ENCODE measurements at regions not wholly inside any gene's neighbourhood (a gene's known extent, or its start where the extent isn't known, plus 50 kb on each side); places are given as distances from the start of the nearest gene placed in this dataset.

DNA sequence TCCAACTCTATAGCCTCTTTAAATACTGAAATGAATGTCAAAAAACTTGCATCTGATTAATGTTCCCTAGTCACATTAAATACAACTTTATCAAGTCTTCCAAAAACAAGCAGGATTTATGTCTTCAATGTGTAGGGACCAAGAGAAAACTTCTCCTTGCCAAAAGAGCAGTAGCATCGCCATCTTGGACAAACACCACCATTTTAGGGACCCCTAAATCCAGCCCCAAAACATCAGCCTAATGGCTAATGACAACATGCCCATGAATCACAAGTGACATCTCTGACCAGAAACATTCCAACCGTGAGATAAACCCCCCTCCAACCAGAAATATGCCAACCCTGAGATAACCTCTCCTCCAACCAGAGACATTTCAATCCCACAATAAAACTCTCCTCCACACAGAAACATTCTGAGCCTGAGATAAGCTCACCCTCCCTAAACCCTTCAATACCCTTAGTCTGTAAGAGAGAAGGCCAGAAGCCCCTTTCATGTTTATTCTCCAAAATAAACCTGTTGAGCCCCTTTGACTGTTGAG, 697.4 kb downstream of the TRAM1L1 start:
- H3K4me3 ChIP-seq (ENCODE audit: low read depth, low read length): no peak overlapping the region
- POLR2A ChIA-PET: no interaction called here
- no peaks in the 10 kb centered on the region for H3K4me1 ChIP-seq (ENCODE audit: control insufficient read depth, insufficient read depth, low read length)
- CTCF ChIA-PET: no interaction called here
- no peak for TF ChIP-seq ZNF19 (tag by site-specific recombination; IDR thresholded peaks at IDR 0.05; ENCODE audit: low read depth)
- no peak for TF ChIP-seq ZNF664 (tag by site-specific recombination; IDR thresholded peaks at IDR 0.05)
- TF ChIP-seq ZNF830 (tag by site-specific recombination; IDR thresholded peaks at IDR 0.05; ENCODE audit: low read depth): no peak
- TF ChIP-seq ZNF416 (tag by site-specific recombination; IDR thresholded peaks at IDR 0.05): no peak
- TF ChIP-seq ZNF404 (tag by site-specific recombination; IDR thresholded peaks at IDR 0.05): no peak
- no peak for TF ChIP-seq ZNF548 (tag by site-specific recombination; IDR thresholded peaks at IDR 0.05)
- no peak for TF ChIP-seq HOXC10 (CRISPR knock-in tag; IDR thresholded peaks at IDR 0.05)
- TF ChIP-seq ZSCAN30 (tag by site-specific recombination; IDR thresholded peaks at IDR 0.05): no peak
- no peak for TF ChIP-seq ZNF473 (tag by site-specific recombination; IDR thresholded peaks at IDR 0.05)
- no peak for TF ChIP-seq KLF7 (tag by site-specific recombination; IDR thresholded peaks at IDR 0.05; ENCODE audit: borderline replicate concordance)
- TF ChIP-seq OSR2 (tag by site-specific recombination; IDR thresholded peaks at IDR 0.05): no peak
- no peaks in the 10 kb centered on the region for H3K36me3 ChIP-seq (ENCODE audit: control insufficient read depth in 2 of 2, insufficient read depth in 1 of 2, low read length in 2 of 2)
- H3K9me3 ChIP-seq (ENCODE audit: control insufficient read depth, insufficient read depth, low read depth, low read length): no peaks in the 10 kb centered on the region
- H3K27ac ChIP-seq (ENCODE audit: extremely low read depth, low read depth, low read length): no peak overlapping the region

- no peaks in the 10 kb centered on the region for H3K9me3 ChIP-seq (ENCODE audit: control insufficient read depth, insufficient read depth, low read depth, low read length)
Measured at GRCh38 chr4:116386856-116387255, 698.5 kb downstream of the TRAM1L1 start.

GRCh38 chr4:116385583-116385982, 699.8 kb downstream of the TRAM1L1 start:
- H3K9me3 ChIP-seq (ENCODE audit: control insufficient read depth, insufficient read depth, low read depth, low read length): no peaks in the 10 kb centered on the region
- no peak overlapping the region for H3K4me3 ChIP-seq (ENCODE audit: low read depth, low read length)
- H3K36me3 ChIP-seq (ENCODE audit: control insufficient read depth in 2 of 2, insufficient read depth in 1 of 2, low read length in 2 of 2): no peaks in the 10 kb centered on the region
- no peak overlapping the region for H3K27ac ChIP-seq (ENCODE audit: extremely low read depth, low read depth, low read length)
- POLR2A ChIA-PET: no interaction called here
- H3K4me1 ChIP-seq (ENCODE audit: control insufficient read depth, insufficient read depth, low read length): no peaks in the 10 kb centered on the region
- CTCF ChIA-PET: no interaction called here
- TF ChIP-seq, protein P1, sequence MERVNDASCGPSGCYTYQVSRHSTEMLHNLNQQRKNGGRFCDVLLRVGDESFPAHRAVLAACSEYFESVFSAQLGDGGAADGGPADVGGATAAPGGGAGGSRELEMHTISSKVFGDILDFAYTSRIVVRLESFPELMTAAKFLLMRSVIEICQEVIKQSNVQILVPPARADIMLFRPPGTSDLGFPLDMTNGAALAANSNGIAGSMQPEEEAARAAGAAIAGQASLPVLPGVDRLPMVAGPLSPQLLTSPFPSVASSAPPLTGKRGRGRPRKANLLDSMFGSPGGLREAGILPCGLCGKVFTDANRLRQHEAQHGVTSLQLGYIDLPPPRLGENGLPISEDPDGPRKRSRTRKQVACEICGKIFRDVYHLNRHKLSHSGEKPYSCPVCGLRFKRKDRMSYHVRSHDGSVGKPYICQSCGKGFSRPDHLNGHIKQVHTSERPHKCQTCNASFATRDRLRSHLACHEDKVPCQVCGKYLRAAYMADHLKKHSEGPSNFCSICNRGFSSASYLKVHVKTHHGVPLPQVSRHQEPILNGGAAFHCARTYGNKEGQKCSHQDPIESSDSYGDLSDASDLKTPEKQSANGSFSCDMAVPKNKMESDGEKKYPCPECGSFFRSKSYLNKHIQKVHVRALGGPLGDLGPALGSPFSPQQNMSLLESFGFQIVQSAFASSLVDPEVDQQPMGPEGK (tag by site-specific recombination; IDR thresholded peaks at IDR 0.05): no peak
- TF ChIP-seq ZNF473 (tag by site-specific recombination; IDR thresholded peaks at IDR 0.05) (no peak), YY2 (tag by site-specific recombination; IDR thresholded peaks at IDR 0.05) (no peak), ZNF354C (tag by site-specific recombination; IDR thresholded peaks at IDR 0.05; ENCODE audit: borderline replicate concordance, low read depth) (no peak), GFI1B (tag by site-specific recombination; IDR thresholded peaks at IDR 0.05) (no peak), ZNF175 (tag by site-specific recombination; IDR thresholded peaks at IDR 0.05) (no peak), BCL11A (tag by site-specific recombination; IDR thresholded peaks at IDR 0.05; ENCODE audit: low read depth) (no peak)
- TF ChIP-seq, protein P2, sequence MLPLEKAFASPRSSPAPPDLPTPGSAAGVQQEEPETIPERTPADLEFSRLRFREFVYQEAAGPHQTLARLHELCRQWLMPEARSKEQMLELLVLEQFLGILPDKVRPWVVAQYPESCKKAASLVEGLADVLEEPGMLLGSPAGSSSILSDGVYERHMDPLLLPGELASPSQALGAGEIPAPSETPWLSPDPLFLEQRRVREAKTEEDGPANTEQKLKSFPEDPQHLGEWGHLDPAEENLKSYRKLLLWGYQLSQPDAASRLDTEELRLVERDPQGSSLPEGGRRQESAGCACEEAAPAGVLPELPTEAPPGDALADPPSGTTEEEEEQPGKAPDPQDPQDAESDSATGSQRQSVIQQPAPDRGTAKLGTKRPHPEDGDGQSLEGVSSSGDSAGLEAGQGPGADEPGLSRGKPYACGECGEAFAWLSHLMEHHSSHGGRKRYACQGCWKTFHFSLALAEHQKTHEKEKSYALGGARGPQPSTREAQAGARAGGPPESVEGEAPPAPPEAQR (tag by site-specific recombination; IDR thresholded peaks at IDR 0.05): no peak

More at GRCh38 chr4:116386856-116387255, 698.5 kb downstream of the TRAM1L1 start:
- Histone ChIP-seq H3K4me1 (ENCODE audit: control insufficient read depth, insufficient read depth, low read length) (no peaks in the 10 kb centered on the region), H3K27ac (ENCODE audit: extremely low read depth, low read depth, low read length) (no peak overlapping the region), H3K4me3 (ENCODE audit: low read depth, low read length) (no peak overlapping the region), H3K36me3 (ENCODE audit: control insufficient read depth in 2 of 2, insufficient read depth in 1 of 2, low read length in 2 of 2) (no peaks in the 10 kb centered on the region)
- CTCF ChIA-PET: no interaction called here
- POLR2A ChIA-PET: no interaction called here
- TF ChIP-seq ZNF561 (tag by site-specific recombination; IDR thresholded peaks at IDR 0.05; ENCODE audit: borderline replicate concordance): no peak
- no peak for TF ChIP-seq KLF7 (tag by site-specific recombination; IDR thresholded peaks at IDR 0.05; ENCODE audit: borderline replicate concordance)
- no peak for TF ChIP-seq HOXA7 (CRISPR knock-in tag; IDR thresholded peaks at IDR 0.05; ENCODE audit: borderline replicate concordance)
- no peak for TF ChIP-seq ZNF423 (tag by site-specific recombination; IDR thresholded peaks at IDR 0.05)
- TF ChIP-seq, protein P3, sequence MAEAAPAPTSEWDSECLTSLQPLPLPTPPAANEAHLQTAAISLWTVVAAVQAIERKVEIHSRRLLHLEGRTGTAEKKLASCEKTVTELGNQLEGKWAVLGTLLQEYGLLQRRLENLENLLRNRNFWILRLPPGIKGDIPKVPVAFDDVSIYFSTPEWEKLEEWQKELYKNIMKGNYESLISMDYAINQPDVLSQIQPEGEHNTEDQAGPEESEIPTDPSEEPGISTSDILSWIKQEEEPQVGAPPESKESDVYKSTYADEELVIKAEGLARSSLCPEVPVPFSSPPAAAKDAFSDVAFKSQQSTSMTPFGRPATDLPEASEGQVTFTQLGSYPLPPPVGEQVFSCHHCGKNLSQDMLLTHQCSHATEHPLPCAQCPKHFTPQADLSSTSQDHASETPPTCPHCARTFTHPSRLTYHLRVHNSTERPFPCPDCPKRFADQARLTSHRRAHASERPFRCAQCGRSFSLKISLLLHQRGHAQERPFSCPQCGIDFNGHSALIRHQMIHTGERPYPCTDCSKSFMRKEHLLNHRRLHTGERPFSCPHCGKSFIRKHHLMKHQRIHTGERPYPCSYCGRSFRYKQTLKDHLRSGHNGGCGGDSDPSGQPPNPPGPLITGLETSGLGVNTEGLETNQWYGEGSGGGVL (tag by site-specific recombination; IDR thresholded peaks at IDR 0.05): no peak
- no peak for TF ChIP-seq ZNF629 (tag by site-specific recombination; IDR thresholded peaks at IDR 0.05)
- TF ChIP-seq, protein P4, sequence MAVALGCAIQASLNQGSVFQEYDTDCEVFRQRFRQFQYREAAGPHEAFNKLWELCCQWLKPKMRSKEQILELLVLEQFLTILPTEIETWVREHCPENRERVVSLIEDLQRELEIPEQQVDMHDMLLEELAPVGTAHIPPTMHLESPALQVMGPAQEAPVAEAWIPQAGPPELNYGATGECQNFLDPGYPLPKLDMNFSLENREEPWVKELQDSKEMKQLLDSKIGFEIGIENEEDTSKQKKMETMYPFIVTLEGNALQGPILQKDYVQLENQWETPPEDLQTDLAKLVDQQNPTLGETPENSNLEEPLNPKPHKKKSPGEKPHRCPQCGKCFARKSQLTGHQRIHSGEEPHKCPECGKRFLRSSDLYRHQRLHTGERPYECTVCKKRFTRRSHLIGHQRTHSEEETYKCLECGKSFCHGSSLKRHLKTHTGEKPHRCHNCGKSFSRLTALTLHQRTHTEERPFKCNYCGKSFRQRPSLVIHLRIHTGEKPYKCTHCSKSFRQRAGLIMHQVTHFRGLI (tag by site-specific recombination; IDR thresholded peaks at IDR 0.05): no peak
- TF ChIP-seq ZNF114 (tag by site-specific recombination; IDR thresholded peaks at IDR 0.05): no peak
- TF ChIP-seq, protein P2 (tag by site-specific recombination; IDR thresholded peaks at IDR 0.05): no peak
- TF ChIP-seq ZNF596 (tag by site-specific recombination; IDR thresholded peaks at IDR 0.05): no peak
- TF ChIP-seq ZNF146 (tag by site-specific recombination; IDR thresholded peaks at IDR 0.05): no peak
